GM12891 (cell line): ENCODE measurements at regions not wholly inside any gene's neighbourhood (a gene's known extent, or its start where the extent isn't known, plus 50 kb on each side); places are given as distances from the start of the nearest gene placed in this dataset.

Experiments
- POLR2A ChIP-seq: IDR thresholded peaks from 2 replicates; pipeline ENCODE4 v1.6.1; 2011; ENCODE audit warnings: low read depth, low read length, control low read depth
- POLR2AphosphoS5 ChIP-seq: IDR thresholded peaks from 2 replicates; pipeline ENCODE4 v1.6.1; 2011; ENCODE audit warnings: low read depth, low read length, control low read depth

- TF ChIP-seq POLR2AphosphoS5 (no peak), POLR2A (no peak)
These were observed 136.7 kb upstream of the ATP2B1 start for GRCh38 chr12:89845366-89845765.
